NCI-H510A (cell line): ENCODE measurements at regions not wholly inside any gene's neighbourhood (a gene's known extent, or its start where the extent isn't known, plus 50 kb on each side); places are given as distances from the start of the nearest gene placed in this dataset.
"Not testable (repeated sequence)": the region's sequence is repeated elsewhere in the genome, so short reads cannot be mapped to it uniquely, and the experiment has no call there.

Experiments
- DNase-seq: peaks from one replicate; lab custom pipeline; 2025; lab: John Stamatoyannopoulos, UW

DNA sequence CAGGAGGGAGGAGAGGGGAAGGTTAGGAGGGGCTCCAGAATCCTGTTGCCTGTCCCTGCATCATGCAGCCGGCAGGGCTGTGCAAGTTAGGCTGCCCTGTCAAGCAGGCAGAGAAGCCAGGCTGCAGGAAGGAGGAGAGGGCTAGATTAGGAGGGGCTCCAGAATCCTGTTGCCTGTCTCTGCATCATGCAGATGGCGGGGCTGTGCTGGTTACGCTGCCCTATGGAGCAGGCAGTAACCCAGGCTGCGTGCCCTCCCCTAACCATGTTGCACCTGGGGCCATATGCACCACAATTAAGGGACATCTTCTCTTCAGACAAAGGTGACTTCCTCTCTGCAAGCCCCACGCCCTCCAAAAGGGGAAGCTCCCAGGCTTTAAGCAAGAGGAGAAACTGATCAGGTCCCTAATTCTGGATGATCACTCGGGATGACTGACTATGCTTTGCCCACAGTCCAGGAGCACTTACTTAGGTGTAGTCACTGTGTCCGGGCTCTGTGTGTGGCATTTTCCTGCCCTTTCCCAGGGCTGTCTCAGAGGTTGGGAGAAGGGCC is 457.4 kb downstream of the SETD4 start:
- no peak for DNase-seq

DNA sequence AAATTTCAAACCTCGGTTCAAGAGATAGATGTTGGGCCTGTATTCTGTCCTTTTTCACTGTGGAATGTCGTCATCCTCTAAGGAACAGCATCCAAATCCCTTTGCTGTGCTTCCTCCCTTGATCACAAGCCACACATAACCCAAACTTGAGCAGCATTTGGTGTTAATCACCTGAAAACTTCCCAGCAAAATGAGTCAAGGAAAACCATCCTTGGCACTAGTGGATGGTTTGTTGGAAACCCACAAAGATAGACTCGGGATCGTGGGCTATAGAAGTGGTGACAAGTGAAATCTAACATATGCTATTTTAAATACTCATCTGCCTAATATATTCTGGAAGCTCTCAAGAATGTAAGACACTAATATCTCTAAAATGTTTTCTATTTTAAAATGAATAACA is 459.1 kb downstream of the SETD4 start:
- DNase-seq = no peak

DNA sequence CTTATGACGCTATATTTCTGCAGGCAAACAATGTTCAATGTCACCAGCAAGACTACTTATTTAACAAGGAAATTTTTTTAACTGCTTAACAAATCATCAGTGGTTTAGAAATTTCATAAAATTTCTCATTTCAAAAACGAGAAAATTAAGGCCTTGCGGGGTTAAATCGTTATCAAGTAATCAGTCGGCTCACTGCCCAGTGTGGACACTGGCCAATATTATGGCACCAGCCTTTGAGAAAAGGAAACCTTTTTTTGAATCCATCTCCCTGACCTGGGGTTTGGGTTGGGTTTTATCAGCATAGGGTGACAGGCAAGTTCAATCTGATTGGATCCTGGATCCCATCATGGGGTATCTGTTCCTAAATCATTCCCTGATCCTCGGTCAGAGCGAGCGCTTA is 461.2 kb downstream of the SETD4 start:
- no peak for DNase-seq

DNA sequence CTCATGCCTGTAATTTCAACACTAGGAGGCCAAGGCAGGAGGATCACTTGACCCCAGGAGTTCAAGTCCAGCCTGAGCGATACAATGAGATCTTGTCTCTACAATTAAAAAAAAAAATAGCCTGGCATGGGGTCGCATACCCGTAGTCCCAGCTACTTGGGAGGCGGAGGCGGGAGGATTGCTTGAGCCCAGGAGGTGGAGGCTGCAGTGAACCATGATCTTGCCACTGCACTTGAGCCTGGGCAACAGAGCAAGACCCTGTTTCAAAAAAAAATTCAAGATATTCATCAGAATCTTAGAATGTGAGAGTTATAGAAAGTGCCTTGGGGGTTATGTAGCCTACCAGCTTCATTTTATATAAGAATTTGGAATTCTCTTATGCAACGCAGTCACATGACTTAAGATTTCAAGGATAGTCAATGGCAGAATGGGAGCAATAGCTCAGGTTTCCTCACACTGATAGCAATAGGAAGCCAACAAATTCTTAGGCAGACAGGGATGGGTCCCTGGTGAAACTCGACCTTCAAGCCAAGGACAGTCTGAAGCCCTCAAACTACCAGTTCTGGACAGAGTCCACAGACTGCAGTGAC is 462.5 kb downstream of the SETD4 start:
- DNase-seq = no peak

DNA sequence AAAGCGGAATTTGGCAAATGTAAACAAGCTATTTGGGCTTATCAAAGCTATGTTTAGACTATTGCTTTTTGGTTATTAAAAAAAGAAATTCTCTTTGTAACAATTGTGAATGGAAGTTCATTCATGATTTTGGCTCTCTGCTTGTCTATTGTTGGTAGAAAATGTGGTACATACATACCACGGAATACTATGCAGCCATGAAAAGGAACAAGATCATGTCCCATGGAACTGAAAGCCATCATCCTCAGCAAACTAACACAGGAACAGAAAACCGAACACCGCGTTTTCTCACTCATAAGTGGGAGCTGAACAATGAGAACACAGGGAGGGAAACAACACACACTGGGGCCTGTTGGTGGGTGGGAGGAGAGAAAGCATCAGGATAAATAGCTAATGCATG is 465.4 kb downstream of the SETD4 start:
- no peak for DNase-seq

DNA sequence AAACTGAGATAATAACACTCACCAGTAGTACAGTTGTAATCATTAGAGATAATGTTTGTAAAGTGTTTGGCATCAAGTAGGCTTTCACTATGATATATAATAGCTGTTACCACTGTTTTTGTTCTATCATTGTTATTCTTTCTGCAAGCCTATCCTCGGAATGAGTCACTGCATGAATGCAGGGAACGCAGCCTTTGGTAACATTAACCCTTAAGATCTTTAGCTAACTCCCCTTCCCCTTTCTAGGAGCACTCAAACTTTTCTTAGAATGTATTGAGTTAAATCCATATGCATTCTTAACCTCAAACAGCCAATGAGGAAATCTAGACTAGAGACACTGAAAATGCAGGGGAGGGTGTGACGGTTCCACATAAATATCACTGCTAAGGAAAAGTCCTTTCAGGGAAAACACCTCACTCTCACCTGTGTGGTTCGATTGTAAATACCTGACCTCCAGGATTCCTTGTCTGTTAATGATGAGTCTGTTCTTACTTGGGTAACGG is 467.3 kb downstream of the SETD4 start:
- DNase-seq = no peak

DNA sequence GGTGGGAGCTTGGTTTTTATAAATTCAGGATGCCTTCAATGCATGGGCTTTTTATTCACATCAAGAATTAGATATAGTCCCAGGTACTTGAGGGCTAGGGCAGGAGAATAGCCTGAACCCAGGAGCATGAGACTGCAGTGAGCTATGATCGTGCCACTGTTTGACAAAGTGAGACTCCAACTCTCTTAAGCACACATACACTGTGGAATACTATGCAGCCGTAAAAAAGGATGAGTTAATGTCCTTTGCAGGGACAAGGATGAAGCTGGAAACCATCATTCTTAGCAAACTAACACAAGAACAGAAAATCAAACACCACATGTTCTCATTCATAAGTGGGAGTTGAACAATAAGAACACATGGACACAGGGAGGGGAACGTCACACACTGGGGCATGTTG is 470.0 kb downstream of the SETD4 start:
- not testable (repeated sequence) for DNase-seq

DNA sequence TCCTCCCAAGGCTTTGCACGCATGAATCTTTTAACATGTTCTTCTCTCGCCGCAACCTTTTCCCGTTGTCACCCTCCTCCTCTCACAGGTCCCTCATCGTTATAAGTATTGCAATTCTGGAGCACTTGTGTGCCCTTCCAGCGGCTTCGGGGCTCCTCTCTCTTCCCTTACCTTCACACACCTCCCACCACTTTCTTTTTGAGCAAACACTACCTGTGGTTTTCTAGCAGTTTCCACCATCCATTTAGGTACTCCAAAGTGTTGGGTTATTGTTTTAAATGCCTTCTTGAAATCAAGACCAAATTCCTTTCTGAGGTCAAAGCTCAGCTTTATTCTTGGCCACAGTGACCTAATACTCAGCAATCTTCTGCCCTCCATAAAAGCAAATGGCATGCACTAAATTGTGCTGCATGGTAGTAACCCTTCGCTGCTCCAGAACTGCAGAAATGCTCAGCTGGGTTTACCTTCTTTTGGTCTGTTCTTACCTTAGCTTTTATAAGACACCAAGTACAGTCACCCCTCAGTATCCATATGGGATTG is 472.4 kb downstream of the SETD4 start:
- DNase-seq = no peak

DNA sequence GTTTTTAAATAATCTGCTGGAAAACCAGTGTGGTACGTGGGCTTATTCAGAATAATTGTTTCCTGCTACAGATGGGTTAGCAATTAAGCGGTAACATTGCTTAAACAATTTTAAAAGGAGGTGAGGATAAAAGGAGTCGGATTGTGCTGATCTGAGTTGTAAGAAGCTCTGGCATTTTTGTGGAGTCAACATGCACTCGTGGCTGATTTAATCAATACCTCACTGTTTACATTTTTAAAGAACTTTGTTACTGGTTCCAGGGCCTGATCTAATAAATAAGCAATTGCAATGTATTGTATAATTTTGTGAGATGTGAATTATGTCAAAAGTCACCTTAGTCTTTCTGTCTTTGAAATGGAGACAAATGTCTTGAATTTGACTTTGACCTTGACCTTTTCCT is 474.0 kb downstream of the SETD4 start:
- DNase-seq = no peak

DNA sequence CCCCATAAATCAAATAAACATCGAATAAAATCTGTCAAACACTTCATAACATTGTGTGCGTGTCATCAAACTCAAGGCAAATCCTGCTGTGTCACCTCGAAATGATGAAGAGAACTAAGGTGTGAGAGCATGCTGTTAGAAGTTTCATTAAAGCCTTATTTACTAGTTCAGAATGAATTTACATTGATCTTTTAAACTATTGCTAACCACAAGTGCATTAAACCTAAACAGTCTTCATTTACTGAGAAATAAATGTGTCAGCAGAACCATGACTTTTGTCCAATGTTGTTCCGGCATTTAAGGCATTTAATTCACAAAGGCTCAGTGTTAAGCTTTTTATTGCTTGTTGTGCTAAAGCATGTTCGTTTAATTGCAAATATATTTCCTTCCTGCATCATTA is 474.4 kb downstream of the SETD4 start:
- DNase-seq = no peak

DNA sequence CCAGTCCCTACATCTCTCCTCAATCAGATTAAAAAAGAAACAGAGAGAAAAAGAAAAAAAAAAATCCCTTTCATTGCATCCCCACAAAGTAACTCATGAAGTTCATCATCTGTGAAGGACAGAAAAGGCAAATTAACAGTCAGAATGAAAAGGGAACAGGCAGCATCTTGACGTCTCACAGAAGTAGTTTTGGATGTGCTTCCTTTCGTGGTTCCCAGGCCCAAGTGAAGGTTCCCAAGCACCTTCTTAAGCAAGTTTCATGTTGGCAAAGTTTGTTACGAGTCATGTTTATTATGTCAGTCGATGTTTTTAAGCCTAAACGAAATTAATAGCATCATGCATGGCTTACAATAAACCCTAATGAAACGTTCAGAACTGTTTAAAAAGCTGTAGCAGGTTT is 475.2 kb downstream of the SETD4 start:
- no peak for DNase-seq

DNA sequence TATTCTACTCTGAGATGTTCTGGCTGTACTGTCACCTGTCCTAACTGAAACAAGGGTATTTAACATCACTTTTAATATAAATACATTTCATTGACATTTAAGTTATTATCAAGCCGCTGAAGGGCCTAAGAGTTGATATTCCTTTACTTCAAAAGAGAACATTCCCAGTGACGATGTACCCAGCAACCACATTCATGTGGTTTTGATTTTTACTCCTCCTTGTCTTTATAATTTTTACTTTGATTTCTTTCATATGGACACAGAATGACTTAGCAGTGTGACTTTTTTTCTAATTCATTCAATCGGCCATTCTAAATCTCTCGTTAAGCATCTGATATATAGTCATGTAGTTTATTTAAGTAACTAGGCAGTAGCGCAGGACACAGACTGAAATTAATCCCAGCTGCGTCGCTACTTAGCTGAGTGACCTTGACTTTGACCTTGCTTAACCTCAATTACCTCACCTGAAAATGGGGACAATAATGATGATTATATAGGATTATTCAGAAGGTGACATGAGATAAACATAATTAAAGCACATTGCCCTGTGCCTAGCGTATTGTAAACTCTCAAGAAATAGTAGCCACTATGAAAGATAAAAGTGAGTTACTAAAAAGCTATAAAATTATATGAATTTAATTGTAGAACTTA is 476.6 kb downstream of the SETD4 start:
- DNase-seq = no peak

DNA sequence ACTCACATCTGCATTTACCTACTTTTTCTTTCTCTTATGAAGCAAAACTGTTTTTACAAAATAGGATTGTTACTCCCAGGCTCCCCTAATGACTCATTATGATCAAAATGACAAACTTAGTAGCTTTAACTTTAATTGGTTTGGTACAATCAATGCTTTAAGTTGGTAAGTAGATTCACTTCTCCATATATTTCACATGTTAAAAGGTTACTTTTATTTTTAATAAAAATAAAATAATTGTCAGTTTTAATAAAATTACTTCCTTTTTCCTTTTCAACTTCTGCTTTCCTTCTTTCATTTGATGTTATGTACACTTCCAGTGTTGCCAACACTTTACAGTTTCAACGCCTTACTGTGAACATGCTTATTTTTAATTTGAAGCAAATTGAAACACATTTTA is 477.6 kb downstream of the SETD4 start:
- DNase-seq = no peak

DNA sequence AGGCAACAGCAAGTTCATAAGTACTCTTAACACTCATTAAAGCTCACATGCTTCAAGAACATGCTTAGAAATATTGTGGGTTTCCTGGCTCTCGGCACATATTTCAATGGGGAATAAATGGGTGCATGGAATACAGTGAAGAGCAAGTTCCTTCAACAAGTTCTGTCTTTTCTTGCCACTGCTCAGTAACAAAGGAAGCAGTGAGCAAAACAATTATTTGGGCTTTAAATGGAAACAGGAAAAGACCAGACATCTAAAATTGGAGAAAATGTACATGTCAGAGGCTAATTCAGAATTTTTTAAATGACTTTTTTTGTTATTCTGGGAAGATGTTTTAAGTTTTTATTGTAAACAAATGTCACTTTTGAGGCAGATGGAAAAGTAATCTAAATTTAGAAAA is 478.7 kb downstream of the SETD4 start:
- no peak for DNase-seq

DNA sequence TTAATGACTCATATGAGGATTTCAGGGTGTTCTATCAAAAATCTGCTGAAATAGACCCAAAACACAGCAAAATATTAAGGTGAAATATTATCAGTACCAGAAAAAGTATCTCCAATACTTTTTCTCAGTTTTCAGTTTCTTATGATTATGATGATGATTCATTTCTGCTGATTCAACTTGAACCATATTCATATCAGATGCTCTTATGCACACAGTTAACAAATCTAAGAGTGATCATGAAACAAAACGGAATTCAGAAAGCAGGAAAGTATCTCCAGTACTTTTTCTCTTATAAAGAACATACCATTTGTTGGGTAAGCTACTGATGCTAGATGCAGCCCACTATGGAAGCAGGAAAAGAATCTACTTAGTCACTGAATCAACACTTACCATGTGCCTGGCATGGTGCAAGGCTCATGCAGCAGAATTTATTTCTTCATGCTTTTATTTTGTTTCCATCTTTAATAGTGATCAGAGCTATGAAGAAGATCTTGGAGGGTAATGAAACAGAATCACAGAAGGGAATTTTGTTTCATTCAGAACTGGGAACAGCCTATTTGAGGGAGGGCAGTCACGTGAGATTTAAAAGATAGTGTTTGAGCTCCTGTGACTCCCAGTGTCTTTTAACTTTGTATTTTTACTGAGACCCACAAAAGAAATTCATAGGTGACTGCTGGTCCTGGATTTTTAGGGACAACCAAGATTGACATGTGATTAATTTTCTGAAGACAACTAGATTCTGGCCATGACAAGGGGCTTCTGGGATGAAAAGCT is 480.6 kb downstream of the SETD4 start:
- no peak for DNase-seq

DNA sequence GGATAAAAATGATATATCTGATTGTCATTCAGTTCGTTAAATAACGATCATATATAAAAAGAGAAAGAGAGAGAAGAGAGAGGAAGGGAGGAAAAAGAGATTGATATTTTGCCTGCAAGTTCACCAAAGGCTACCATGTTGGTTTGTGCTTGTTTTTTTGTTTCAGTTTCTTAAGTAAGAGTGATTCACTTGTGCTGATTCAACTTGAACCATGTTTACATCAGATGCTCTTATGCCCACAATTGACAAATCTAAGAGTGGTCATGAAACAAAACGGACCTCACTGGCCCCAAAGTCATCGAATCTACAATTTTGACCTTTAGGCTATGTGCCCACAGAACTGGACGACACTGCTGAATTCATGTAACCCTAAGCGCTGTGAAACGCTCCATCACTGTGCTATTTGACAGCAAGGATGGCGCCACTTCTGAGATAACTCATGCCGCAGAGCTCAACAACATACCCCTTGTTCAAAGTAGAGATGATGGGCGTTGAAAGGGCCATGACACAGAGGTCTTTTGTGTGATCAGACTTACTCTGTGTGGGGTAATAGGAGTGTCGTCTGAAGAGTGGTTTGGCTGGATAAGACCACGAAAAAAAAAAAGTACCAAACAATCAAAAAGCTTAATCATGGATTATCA is 481.4 kb downstream of the SETD4 start:
- DNase-seq = no peak

DNA sequence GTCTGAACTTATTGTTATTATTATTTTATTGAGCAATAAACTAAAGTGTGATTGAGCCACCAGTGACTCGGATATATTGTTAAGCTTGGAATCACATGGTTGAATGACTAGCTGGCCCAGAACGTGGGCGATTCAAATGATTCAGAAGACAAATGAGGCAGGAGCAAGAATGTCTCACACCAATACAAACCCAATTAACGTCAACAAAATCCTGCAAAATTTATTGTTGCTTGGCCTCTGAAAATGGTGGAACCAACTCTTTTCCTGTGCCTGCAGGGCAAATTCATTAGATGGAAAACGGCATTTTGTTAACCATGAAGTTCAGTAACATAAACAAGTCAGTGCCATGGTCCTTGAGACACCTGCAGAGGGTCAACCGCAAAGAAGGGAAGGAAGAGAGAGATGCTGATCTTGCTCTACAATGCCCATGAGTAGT is 482.0 kb downstream of the SETD4 start:
- DNase-seq = no peak

DNA sequence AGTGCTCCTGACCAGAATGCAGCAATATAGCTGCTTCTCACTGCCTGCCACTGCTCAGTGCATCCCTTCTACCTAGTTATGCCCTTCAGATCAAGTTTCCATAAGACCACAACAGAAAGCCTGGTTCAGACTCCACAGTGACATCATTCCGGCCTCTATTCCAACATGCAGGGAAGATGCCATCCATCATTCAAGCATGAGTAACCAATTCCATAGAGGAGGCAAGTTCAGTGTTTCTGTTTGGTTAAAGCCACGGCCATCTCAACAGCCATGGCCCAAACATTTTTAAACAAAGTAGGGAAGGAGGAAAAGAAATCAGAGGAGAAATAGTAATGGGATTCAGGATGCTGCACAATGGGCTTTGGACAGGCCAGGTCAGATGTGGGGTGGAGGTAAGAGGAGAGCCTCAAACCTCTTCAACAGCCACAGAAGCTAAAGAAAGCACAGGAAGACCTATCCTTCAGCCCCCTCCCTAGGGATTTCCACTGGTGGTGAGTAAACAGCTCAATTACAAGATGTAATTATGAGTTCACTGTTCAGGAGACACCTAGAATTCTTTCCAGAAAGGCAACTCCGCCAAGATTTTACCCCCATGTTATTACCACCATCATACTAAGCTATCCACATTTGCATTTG is 484.9 kb downstream of the SETD4 start:
- DNase-seq = no peak

DNA sequence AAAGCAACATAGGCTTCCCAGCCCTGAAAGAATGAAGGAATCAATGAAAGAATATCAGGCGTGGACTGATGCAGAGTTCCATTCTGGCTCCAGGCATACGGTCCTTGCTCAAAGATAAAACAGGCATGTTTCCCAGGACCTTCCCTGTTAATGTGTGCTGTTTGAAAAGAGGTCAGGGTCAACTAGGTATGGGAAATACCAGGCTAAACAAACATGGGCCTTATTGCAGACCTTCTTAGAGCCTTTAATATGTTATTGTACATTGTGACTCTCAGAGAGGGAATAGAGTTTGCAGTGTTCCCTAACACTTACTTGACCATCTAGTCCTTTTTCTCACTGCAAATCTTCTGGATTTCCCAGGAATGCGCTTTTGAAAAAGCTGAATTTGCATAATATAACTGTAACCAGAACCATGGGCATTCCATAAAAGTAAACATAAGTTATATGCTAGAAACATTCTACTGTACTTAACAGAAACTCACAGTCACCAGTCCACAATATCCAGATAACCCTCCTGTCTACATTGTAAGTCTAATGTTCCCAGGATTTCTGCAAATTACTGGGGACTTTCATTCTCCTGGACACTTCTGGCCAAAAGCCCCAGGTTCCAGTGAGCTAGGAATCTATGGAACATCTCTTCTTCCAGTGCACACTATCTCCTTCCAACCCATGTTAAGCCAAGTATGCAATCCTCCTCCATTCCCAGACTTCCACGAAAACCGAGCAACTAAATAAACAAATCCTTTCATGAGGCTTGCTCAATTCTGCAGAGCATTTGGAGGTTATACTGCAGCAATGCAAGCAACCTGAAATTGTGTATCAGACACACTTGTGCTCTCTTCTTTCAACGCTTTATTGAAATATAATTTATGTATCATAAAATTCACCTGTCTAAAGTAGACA is 486.6 kb downstream of the SETD4 start:
- no peak for DNase-seq

DNA sequence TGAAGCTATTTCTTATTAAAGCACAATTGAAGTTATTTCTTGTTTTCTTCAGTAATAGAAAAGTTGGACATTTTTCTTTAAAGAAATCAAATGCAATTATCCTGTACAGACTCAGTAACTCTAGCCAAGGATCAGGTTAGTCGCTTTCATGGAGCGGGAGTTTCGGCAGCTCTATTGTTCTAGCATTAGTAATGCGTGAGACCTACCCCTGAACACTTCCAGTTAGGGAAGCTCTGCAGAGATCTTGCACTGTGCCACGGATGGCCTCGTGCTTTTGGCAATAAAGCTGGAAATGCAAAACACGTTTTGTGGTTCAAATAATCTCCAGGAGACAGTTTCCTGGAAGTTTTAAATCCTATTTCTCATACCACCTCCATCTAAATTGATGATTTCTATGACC is 488.4 kb downstream of the SETD4 start:
- DNase-seq = no peak

DNA sequence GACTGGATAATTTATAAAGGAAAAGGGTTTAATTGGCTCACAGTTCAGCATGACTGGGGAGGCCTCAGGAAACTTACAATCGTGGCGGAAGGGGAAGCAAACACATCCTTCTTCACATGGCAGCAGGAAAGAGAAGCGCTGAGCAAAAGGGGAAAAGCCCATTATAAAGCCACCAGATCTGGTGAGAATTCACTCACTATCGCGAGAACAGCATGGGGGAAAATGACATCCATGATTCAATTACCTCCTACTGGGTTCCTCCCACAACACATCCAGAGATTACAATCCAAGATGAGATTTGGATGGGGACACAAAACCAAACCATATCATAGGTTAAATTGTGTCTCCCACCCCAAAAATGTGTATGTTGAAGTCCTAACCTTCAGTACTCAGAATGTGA is 491.7 kb downstream of the SETD4 start:
- DNase-seq = no peak
